ENCODE measurements at regions not wholly inside any gene's neighbourhood (a gene's known extent, or its start where the extent isn't known, plus 50 kb on each side); places are given as distances from the start of the nearest gene placed in this dataset.
"Not testable (repeated sequence)": the region's sequence is repeated elsewhere in the genome, so short reads cannot be mapped to it uniquely, and the experiment has no call there.

GRCh38 chr13:65330287-65330686, 1899.8 kb downstream of the PCDH9 start:
- Histone ChIP-seq H3K4me3 (no peak overlapping the region), H3K27ac (no peak overlapping the region), H3K4me1 (no peaks in the 10 kb centered on the region), H3K9me3 (no peaks in the 10 kb centered on the region), H3K9ac (ENCODE audit: low read depth in 2 of 2, low read length in 2 of 2) (no peak overlapping the region), H3K27me3 (no peaks in the 10 kb centered on the region), H3K36me3 (no peaks in the 10 kb centered on the region)
- DNase-seq = no peak
- intact Hi-C loops (cut with DNase I) = no loop called here
- no peak for TF ChIP-seq CTCF (IDR thresholded peaks at IDR 0.05)

GRCh38 chr13:65323192-65323591, 1906.9 kb downstream of the PCDH9 start:
- DNase-seq; H3K27ac ChIP-seq; H3K27me3 ChIP-seq; intact Hi-C loops (cut with DNase I); H3K4me3 ChIP-seq; H3K4me1 ChIP-seq; H3K9me3 ChIP-seq; H3K36me3 ChIP-seq; H3K9ac ChIP-seq (ENCODE audit: low read depth in 2 of 2, low read length in 2 of 2): not testable (repeated sequence)

- H3K4me1 ChIP-seq; DNase-seq; H3K36me3 ChIP-seq; H3K9ac ChIP-seq (ENCODE audit: low read depth in 2 of 2, low read length in 2 of 2); H3K27ac ChIP-seq; H3K27me3 ChIP-seq; H3K4me3 ChIP-seq; H3K9me3 ChIP-seq; intact Hi-C loops (cut with DNase I): not testable (repeated sequence)
Observed at GRCh38 chr13:65321423-65321822, 1908.7 kb downstream of the PCDH9 start.

GRCh38 chr13:65314008-65314407, 1916.1 kb downstream of the PCDH9 start:
- H3K27ac ChIP-seq = no peak overlapping the region
- H3K4me1 ChIP-seq = no peaks in the 10 kb centered on the region
- H3K36me3 ChIP-seq = no peaks in the 10 kb centered on the region
- no peak for TF ChIP-seq CTCF (IDR thresholded peaks at IDR 0.05)
- no peak for DNase-seq
- intact Hi-C loops (cut with DNase I) = no loop called here
- no peak overlapping the region for H3K9ac ChIP-seq (ENCODE audit: low read depth in 2 of 2, low read length in 2 of 2)
- H3K4me3 ChIP-seq = no peak overlapping the region
- no peaks in the 10 kb centered on the region for H3K9me3 ChIP-seq
- H3K27me3 ChIP-seq = no peaks in the 10 kb centered on the region

- TF ChIP-seq CTCF (IDR thresholded peaks at IDR 0.05) = no peak
- Histone ChIP-seq H3K9me3 (no peaks in the 10 kb centered on the region), H3K4me3 (no peak overlapping the region), H3K27ac (no peak overlapping the region), H3K36me3 (no peaks in the 10 kb centered on the region), H3K9ac (ENCODE audit: low read depth in 2 of 2, low read length in 2 of 2) (no peak overlapping the region), H3K4me1 (no peaks in the 10 kb centered on the region), H3K27me3 (no peaks in the 10 kb centered on the region)
- intact Hi-C loops (cut with DNase I) = no loop called here
- DNase-seq = no peak
Observed at GRCh38 chr13:65310663-65311328, 1919.3 kb downstream of the PCDH9 start.

GRCh38 chr13:65309906-65310305, 1920.2 kb downstream of the PCDH9 start:
- H3K27ac ChIP-seq = no peak overlapping the region
- H3K36me3 ChIP-seq = no peaks in the 10 kb centered on the region
- H3K9ac ChIP-seq (ENCODE audit: low read depth in 2 of 2, low read length in 2 of 2) = no peak overlapping the region
- no peaks in the 10 kb centered on the region for H3K9me3 ChIP-seq
- H3K27me3 ChIP-seq = no peaks in the 10 kb centered on the region
- no peaks in the 10 kb centered on the region for H3K4me1 ChIP-seq
- no peak for TF ChIP-seq CTCF (IDR thresholded peaks at IDR 0.05)
- no peak overlapping the region for H3K4me3 ChIP-seq
- intact Hi-C loops (cut with DNase I) = no loop called here
- DNase-seq = no peak

GRCh38 chr13:65308729-65309128, 1921.4 kb downstream of the PCDH9 start:
- H3K36me3 ChIP-seq; DNase-seq; H3K27me3 ChIP-seq; H3K27ac ChIP-seq; intact Hi-C loops (cut with DNase I); H3K9ac ChIP-seq (ENCODE audit: low read depth in 2 of 2, low read length in 2 of 2); H3K9me3 ChIP-seq; H3K4me1 ChIP-seq; H3K4me3 ChIP-seq: not testable (repeated sequence)

All from colonic mucosa (tissue), 4 donors.